Colon (tissue), 2 donors: ENCODE measurements at regions not wholly inside any gene's neighbourhood (a gene's known extent, or its start where the extent isn't known, plus 50 kb on each side); places are given as distances from the start of the nearest gene placed in this dataset.

Experiments
- FAIRE-seq: peaks from 2 replicates; lab custom pipeline; 2012; peaks lifted over from hg19 to GRCh38; lab: Jason Lieb, UNC
- donor health status: control.
- donor health status: control.

- FAIRE-seq, result no peak
These were observed 53.9 kb upstream of the UCN3 start for GRCh38 chr10:5310914-5311313.

- FAIRE-seq, result no peak
These were observed 53.1 kb upstream of the UCN3 start for GRCh38 chr10:5311617-5312016.

- no peak for FAIRE-seq
These were observed 49.9 kb upstream of the UCN3 start for GRCh38 chr10:5314840-5315239.
